Gastrocnemius medialis (tissue), 4 donors: ENCODE measurements at regions not wholly inside any gene's neighbourhood (a gene's known extent, or its start where the extent isn't known, plus 50 kb on each side); places are given as distances from the start of the nearest gene placed in this dataset.

Source experiments
- ATAC-seq, 2 donors: fragments of 150-250 bp; one replicate each; pipeline ENCODE4 v1.9.1; 2016
- DNase-seq, 2 donors: peaks; one replicate each; pipeline ENCODE4 v3.0.0-alpha.2; 2019
- H3K27ac ChIP-seq, 4 donors: fragments of 200-600 bp; sonication (generic); 1 replicate in 1 of 4; 2 replicates in 3 of 4; pipeline ENCODE4 v1.5.1; 2016 to 2018; ENCODE audit warnings: mild to moderate bottlenecking in 2 of 4, moderate library complexity in 1 of 4
- H3K27me3 ChIP-seq, 3 donors: fragments of 200-600 bp; sonication (generic) in 2 of 3; 1 replicate in 1 of 3; 2 replicates in 2 of 3; pipeline versions ENCODE4 v1.5.1 to v1.6.0; 2016 to 2019; ENCODE audit warnings: mild to moderate bottlenecking in 1 of 3, moderate library complexity in 1 of 3
- H3K36me3 ChIP-seq, 2 donors: fragments of 200-600 bp; sonication (generic) in 1 of 2; one replicate each; pipeline ENCODE4 v1.5.1; 2017 to 2018
- H3K4me1 ChIP-seq, 2 donors: fragments of 200-600 bp; sonication (generic) in 1 of 2; one replicate each; pipeline ENCODE4 v1.5.1; 2016 to 2017; ENCODE audit warnings: mild to moderate bottlenecking in 2 of 2
- H3K4me3 ChIP-seq, 4 donors: fragments of 200-600 bp; sonication (generic) in 3 of 4; 1 replicate in 1 of 4; 2 replicates in 3 of 4; pipeline ENCODE4 v1.5.1; 2016 to 2019; ENCODE audit warnings: mild to moderate bottlenecking in 2 of 4
- H3K9me3 ChIP-seq, 3 donors: fragments of 200-600 bp; sonication (generic) in 2 of 3; 1 replicate in 1 of 3; 2 replicates in 2 of 3; pipeline ENCODE4 v1.5.1; 2016 to 2019
- CTCF ChIP-seq, 5 experiments: fragments of 450-650 bp in 3 of 5; fragments of 200-600 bp in 2 of 5; sonication (generic) in 2 of 5; IDR thresholded peaks in 4 of 5; conservative IDR thresholded peaks in 1 of 5; 1 replicate in 4 of 5; 2 replicates in 1 of 5; pipeline ENCODE4 v1.5.1; 2016 to 2019; ENCODE audit warnings: antibody characterized with exemption in 5 of 5, mild to moderate bottlenecking in 3 of 5, moderate library complexity in 3 of 5
- POLR2A ChIP-seq, 2 donors: fragments of 450-650 bp; IDR thresholded peaks; one replicate each; pipeline ENCODE4 v1.6.1; 2017; ENCODE audit warnings: antibody characterized with exemption in 2 of 2, mild to moderate bottlenecking in 2 of 2, moderate library complexity in 2 of 2
- in situ Hi-C, 4 donors: fragments of 200-750 bp; cut with MboI; loops; one replicate each; pipeline versions ENCODE4 v1.15.0 to v1.8.0; 2017; ENCODE audit warnings: low sequenced_read_pairs in 4 of 4
- intact Hi-C: fragments of 100-400 bp; cut with DNase I; formaldehyde crosslinking; loops from one replicate; pipeline ENCODE4 v1.15.1; 2023; ENCODE audit warnings: low total_unique reads

- H3K27me3 ChIP-seq: no peaks in the 10 kb centered on the region
- no peak for DNase-seq
- in situ Hi-C loops (no loop called here), intact Hi-C loops (no loop called here)
- peaks cover 14 to 15% of the 10 kb centered on the region in 2 donors for H3K4me1 ChIP-seq
- H3K9me3 ChIP-seq: no peaks in the 10 kb centered on the region
- TF ChIP-seq POLR2A (IDR thresholded peaks at IDR 0.05) (no peak), CTCF (IDR thresholded peaks at IDR 0.05 in 4 of 5, conservative IDR thresholded peaks at IDR 0.05 in 1 of 5) (no peak)
- H3K27ac ChIP-seq: no peak overlapping the region
- no peak for ATAC-seq
- no peaks in the 10 kb centered on the region for H3K36me3 ChIP-seq
- no peak overlapping the region for H3K4me3 ChIP-seq
These were observed 76.4 kb upstream of the CYRIA start for GRCh38 chr2:16742026-16742425.

GRCh38 chr2:16741498-16741897, 75.9 kb upstream of the CYRIA start:
- intact Hi-C loops (no loop called here), in situ Hi-C loops (no loop called here)
- ATAC-seq (no peak), DNase-seq (no peak)
- Histone ChIP-seq H3K27me3 (no peaks in the 10 kb centered on the region), H3K36me3 (no peaks in the 10 kb centered on the region), H3K4me1 (peaks cover 14 to 15% of the 10 kb centered on the region in 2 donors), H3K9me3 (no peaks in the 10 kb centered on the region), H3K27ac (no peak overlapping the region), H3K4me3 (no peak overlapping the region)
- TF ChIP-seq POLR2A (IDR thresholded peaks at IDR 0.05): no peak
- TF ChIP-seq CTCF (IDR thresholded peaks at IDR 0.05 in 4 of 5, conservative IDR thresholded peaks at IDR 0.05 in 1 of 5): no peak

DNA sequence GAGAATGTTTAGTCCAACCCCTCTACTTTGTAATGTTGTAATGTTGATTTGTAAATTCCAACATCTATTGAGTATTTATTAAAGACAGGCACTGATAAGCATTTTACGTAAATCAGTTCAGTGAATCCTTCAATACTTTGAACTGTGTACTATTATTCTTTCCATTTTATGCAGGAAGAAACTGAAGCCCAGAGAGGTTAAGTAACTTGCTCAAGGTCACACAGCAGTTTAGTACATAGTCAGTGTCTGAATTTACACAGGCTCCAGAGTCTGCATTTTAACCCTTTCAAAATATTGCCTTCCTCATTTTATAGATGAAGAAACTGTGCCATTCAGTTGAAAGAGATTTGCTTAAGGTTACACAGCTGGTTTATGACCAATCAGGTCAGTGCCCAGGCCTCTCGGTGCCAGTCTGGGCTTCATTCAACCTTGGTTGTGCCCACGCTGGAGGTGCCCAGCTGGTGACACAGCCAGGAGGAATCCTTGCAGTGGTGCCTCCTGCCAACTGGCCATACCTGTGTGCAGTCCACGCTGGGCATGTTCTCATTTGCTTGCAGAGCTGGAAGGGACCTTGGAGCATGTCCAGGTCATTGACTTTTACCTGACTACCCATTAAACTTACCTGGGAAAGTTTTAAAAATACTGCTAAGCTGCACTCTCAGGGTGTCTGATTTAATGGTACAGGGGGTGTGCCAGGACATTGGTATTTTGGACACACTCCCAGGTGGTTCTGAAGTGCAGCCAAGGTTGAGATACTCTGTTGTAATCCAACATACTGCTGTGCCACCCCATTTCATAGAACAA, 74.3 kb upstream of the CYRIA start:
- H3K4me1 ChIP-seq: peaks cover 14 to 15% of the 10 kb centered on the region in 2 donors
- in situ Hi-C loops: no loop called here
- DNase-seq (peak; percentile 55 to 73), ATAC-seq (peak; percentile 81 to 93)
- intact Hi-C loops: no loop called here
- TF ChIP-seq CTCF (IDR thresholded peaks at IDR 0.05 in 4 of 5, conservative IDR thresholded peaks at IDR 0.05 in 1 of 5): no peak
- H3K4me3 ChIP-seq: no peak overlapping the region
- H3K27me3 ChIP-seq: no peaks in the 10 kb centered on the region
- no peaks in the 10 kb centered on the region for H3K9me3 ChIP-seq
- H3K27ac ChIP-seq: peak overlapping the region; percentile 48 to 67 (median 54)
- H3K36me3 ChIP-seq: no peaks in the 10 kb centered on the region

GRCh38 chr2:16738361-16739225, 73.0 kb upstream of the CYRIA start:
- H3K9me3 ChIP-seq: no peaks in the 10 kb centered on the region
- H3K36me3 ChIP-seq: no peaks in the 10 kb centered on the region
- H3K27me3 ChIP-seq: no peaks in the 10 kb centered on the region
- no peak for TF ChIP-seq CTCF (IDR thresholded peaks at IDR 0.05 in 4 of 5, conservative IDR thresholded peaks at IDR 0.05 in 1 of 5)
- no peak for TF ChIP-seq POLR2A (IDR thresholded peaks at IDR 0.05)
- H3K4me3 ChIP-seq: no peak overlapping the region
- H3K4me1 ChIP-seq: peaks cover 14 to 15% of the 10 kb centered on the region in 2 donors
- ATAC-seq: no peak
- intact Hi-C loops (no loop called here), in situ Hi-C loops (no loop called here)
- no peak for DNase-seq
- H3K27ac ChIP-seq: peak overlapping the region in 1 of 4 donors; percentile 24
